ENCODE measurements at regions not wholly inside any gene's neighbourhood (a gene's known extent, or its start where the extent isn't known, plus 50 kb on each side); places are given as distances from the start of the nearest gene placed in this dataset.

DNA sequence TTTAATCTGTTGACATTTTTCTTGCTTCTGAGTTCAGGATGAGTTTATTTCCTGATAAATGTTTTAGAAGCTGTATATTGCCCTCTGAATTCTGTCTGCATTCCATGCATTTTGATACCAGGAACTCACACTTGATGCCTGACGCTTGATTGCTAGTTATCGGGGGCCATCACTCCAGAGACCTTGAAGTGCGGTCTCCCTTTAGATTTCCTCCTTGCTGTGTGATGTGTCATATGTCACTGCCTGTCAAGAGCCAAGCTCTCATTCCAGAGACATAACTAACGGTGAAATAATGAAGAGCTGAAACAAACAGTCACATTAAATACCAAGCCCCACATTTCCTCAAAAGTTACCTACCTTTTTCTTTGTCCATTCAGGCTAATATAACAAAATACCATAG, 155.5 kb downstream of the TNFSF13B start:
- TF ChIP-seq PURB (CRISPR knock-in tag; IDR thresholded peaks at IDR 0.05; ENCODE audit: low read depth) (no peak), KLF16 (IDR thresholded peaks at IDR 0.05) (no peak), SMARCC2 (IDR thresholded peaks at IDR 0.05; ENCODE audit: low read depth) (no peak), EP300 (IDR thresholded peaks at IDR 0.05; ENCODE audit: low read length) (no peak), YY1 (IDR thresholded peaks at IDR 0.05; ENCODE audit: borderline replicate concordance in 1 of 3, control insufficient read depth in 1 of 3, extremely low read depth in 1 of 3, insufficient read depth in 3 of 3, insufficient read length in 1 of 3, insufficient replicate concordance in 2 of 3, low read depth in 1 of 3, low read length in 2 of 3) (no peak), MAX (CRISPR knock-in tag; IDR thresholded peaks at IDR 0.05) (no peak), KAT8 (IDR thresholded peaks at IDR 0.05; ENCODE audit: low read depth) (no peak), POLR2H (tag; IDR thresholded peaks at IDR 0.05; ENCODE audit: low read depth) (no peak), RBFOX2 (IDR thresholded peaks at IDR 0.05; ENCODE audit: low read depth, low read length) (no peak)

All from K562 (cell line).